ENCODE measurements at regions not wholly inside any gene's neighbourhood (a gene's known extent, or its start where the extent isn't known, plus 50 kb on each side); places are given as distances from the start of the nearest gene placed in this dataset.

- TF ChIP-seq CTCF (IDR thresholded peaks at IDR 0.05; ENCODE audit: poor library complexity, severe bottlenecking) = no peak
- no peak overlapping the region for H3K27ac ChIP-seq (ENCODE audit: poor library complexity, severe bottlenecking)
These were observed 938.3 kb downstream of the RAB28 start for GRCh38 chr4:12545812-12546211.

GRCh38 chr4:12538162-12538561 lies 946.0 kb downstream of the RAB28 start:
- Histone ChIP-seq H3K27ac (ENCODE audit: poor library complexity, severe bottlenecking) (no peak overlapping the region), H3K9me3 (ENCODE audit: severe bottlenecking) (no peaks in the 10 kb centered on the region), H3K27me3 (ENCODE audit: insufficient read depth, poor library complexity, severe bottlenecking) (no peaks in the 10 kb centered on the region), H3K4me1 (ENCODE audit: insufficient read depth, poor library complexity, severe bottlenecking) (no peaks in the 10 kb centered on the region), H3K36me3 (ENCODE audit: low read depth) (no peaks in the 10 kb centered on the region), H3K4me3 (ENCODE audit: severe bottlenecking) (no peak overlapping the region)
- TF ChIP-seq CTCF (IDR thresholded peaks at IDR 0.05; ENCODE audit: poor library complexity, severe bottlenecking) = no peak
- DNase-seq (ENCODE audit: low spot score) = no peak
- ATAC-seq (ENCODE audit: low read depth) = no peak

More at GRCh38 chr4:12545812-12546211, 938.3 kb downstream of the RAB28 start:
- Histone ChIP-seq H3K9me3 (ENCODE audit: severe bottlenecking) (no peaks in the 10 kb centered on the region), H3K36me3 (ENCODE audit: low read depth) (no peaks in the 10 kb centered on the region), H3K4me3 (ENCODE audit: severe bottlenecking) (no peak overlapping the region), H3K4me1 (ENCODE audit: insufficient read depth, poor library complexity, severe bottlenecking) (no peaks in the 10 kb centered on the region), H3K27me3 (ENCODE audit: insufficient read depth, poor library complexity, severe bottlenecking) (no peaks in the 10 kb centered on the region)
- no peak for ATAC-seq (ENCODE audit: low read depth)
- DNase-seq (ENCODE audit: low spot score) = no peak

- no peaks in the 10 kb centered on the region for H3K27me3 ChIP-seq (ENCODE audit: insufficient read depth, poor library complexity, severe bottlenecking)
- no peak for TF ChIP-seq CTCF (IDR thresholded peaks at IDR 0.05; ENCODE audit: poor library complexity, severe bottlenecking)
- H3K4me1 ChIP-seq (ENCODE audit: insufficient read depth, poor library complexity, severe bottlenecking) = no peaks in the 10 kb centered on the region
- H3K4me3 ChIP-seq (ENCODE audit: severe bottlenecking) = no peak overlapping the region
- no peaks in the 10 kb centered on the region for H3K9me3 ChIP-seq (ENCODE audit: severe bottlenecking)
- no peaks in the 10 kb centered on the region for H3K36me3 ChIP-seq (ENCODE audit: low read depth)
- no peak for DNase-seq (ENCODE audit: low spot score)
- ATAC-seq (ENCODE audit: low read depth) = no peak
- no peak overlapping the region for H3K27ac ChIP-seq (ENCODE audit: poor library complexity, severe bottlenecking)
These were observed 949.5 kb downstream of the RAB28 start for GRCh38 chr4:12534684-12535083.

- ATAC-seq (ENCODE audit: low read depth) (no peak), DNase-seq (ENCODE audit: low spot score) (no peak)
- H3K27ac ChIP-seq (ENCODE audit: poor library complexity, severe bottlenecking) = no peak overlapping the region
- H3K36me3 ChIP-seq (ENCODE audit: low read depth) = no peaks in the 10 kb centered on the region
- H3K4me3 ChIP-seq (ENCODE audit: severe bottlenecking) = no peak overlapping the region
- no peak for TF ChIP-seq CTCF (IDR thresholded peaks at IDR 0.05; ENCODE audit: poor library complexity, severe bottlenecking)
- no peaks in the 10 kb centered on the region for H3K27me3 ChIP-seq (ENCODE audit: insufficient read depth, poor library complexity, severe bottlenecking)
- H3K4me1 ChIP-seq (ENCODE audit: insufficient read depth, poor library complexity, severe bottlenecking) = no peaks in the 10 kb centered on the region
- H3K9me3 ChIP-seq (ENCODE audit: severe bottlenecking) = no peaks in the 10 kb centered on the region
These were observed 964.7 kb downstream of the RAB28 start for GRCh38 chr4:12519426-12519825.

GRCh38 chr4:12507868-12508481 lies 976.2 kb downstream of the RAB28 start:
- DNase-seq (ENCODE audit: low spot score) (no peak), ATAC-seq (ENCODE audit: low read depth) (no peak)
- H3K4me3 ChIP-seq (ENCODE audit: severe bottlenecking) = no peak overlapping the region
- H3K4me1 ChIP-seq (ENCODE audit: insufficient read depth, poor library complexity, severe bottlenecking) = no peaks in the 10 kb centered on the region
- H3K27me3 ChIP-seq (ENCODE audit: insufficient read depth, poor library complexity, severe bottlenecking) = no peaks in the 10 kb centered on the region
- TF ChIP-seq CTCF (IDR thresholded peaks at IDR 0.05; ENCODE audit: poor library complexity, severe bottlenecking) = no peak
- H3K27ac ChIP-seq (ENCODE audit: poor library complexity, severe bottlenecking) = no peak overlapping the region
- no peaks in the 10 kb centered on the region for H3K36me3 ChIP-seq (ENCODE audit: low read depth)
- H3K9me3 ChIP-seq (ENCODE audit: severe bottlenecking) = no peaks in the 10 kb centered on the region

Data from RWPE2 (cell line).